Caco-2 (cell line): ENCODE measurements at regions not wholly inside any gene's neighbourhood (a gene's known extent, or its start where the extent isn't known, plus 50 kb on each side); places are given as distances from the start of the nearest gene placed in this dataset.

Experiments
- BruUV-seq: library from RNA; stranded (reverse); fragments of 400-500 nt; replicated peaks from 2 replicates; lab custom pipeline; 2021; lab: Mats Ljungman, UMichigan
- CTCF ChIA-PET: fragments of 300-600 bp; sonication (Branson Sonifier 250); formaldehyde crosslinking; loops from one replicate; lab custom pipeline; 2022; ENCODE audit warnings: antibody characterized with exemption; lab: Charles Lee
- POLR2A ChIA-PET: fragments of 300-600 bp; sonication (Branson Sonifier 250); formaldehyde crosslinking; loops from one replicate; lab custom pipeline; 2022; ENCODE audit warnings: antibody characterized with exemption; lab: Charles Lee
- DNase-seq, 2 experiments: peaks; one replicate each; pipeline versions ENCODE4 v3.0.0 to v3.0.0-alpha.2; 2020 to 2022
- H3K27me3 ChIP-seq: replicated peaks from 2 replicates; pipeline ENCODE4 v1.6.0; 2011; ENCODE audit warnings: low read length; ENCODE audit not compliant: control insufficient read depth, insufficient read depth
- H3K36me3 ChIP-seq: 2 replicates; pipeline ENCODE4 v1.5.1; 2011; ENCODE audit warnings: low read length; ENCODE audit not compliant: control insufficient read depth, insufficient read depth
- H3K4me1 ChIP-seq: fragments of 250-450 bp; sonication (Bioruptor Pico); 2 replicates; pipeline ENCODE4 v1.5.1; 2020; ENCODE audit warnings: mild to moderate bottlenecking
- H3K4me3 ChIP-seq: 2 replicates; pipeline ENCODE4 v1.5.1; 2011; ENCODE audit warnings: low read depth, mild to moderate bottlenecking, control low read depth, low read length
- H3K9me3 ChIP-seq: fragments of 250-450 bp; sonication (Bioruptor Pico); 2 replicates; pipeline ENCODE4 v1.5.1; 2020; ENCODE audit warnings: mild to moderate bottlenecking, moderate library complexity
- H3K27ac Mint-ChIP-seq: one replicate; pipeline ENCODE4 v1.8.0; 2022; ENCODE audit warnings: mixed read lengths; ENCODE audit not compliant: unreplicated experiment
- H3K27me3 Mint-ChIP-seq: one replicate; pipeline ENCODE4 v1.8.0; 2022; ENCODE audit warnings: mixed read lengths; ENCODE audit not compliant: insufficient read depth, unreplicated experiment
- H3K36me3 Mint-ChIP-seq: one replicate; pipeline ENCODE4 v1.8.0; 2022; ENCODE audit warnings: mild to moderate bottlenecking, mixed read lengths; ENCODE audit not compliant: insufficient read depth, unreplicated experiment
- H3K4me1 Mint-ChIP-seq: one replicate; pipeline ENCODE4 v1.8.0; 2022; ENCODE audit warnings: low read depth, mixed read lengths; ENCODE audit not compliant: unreplicated experiment
- H3K4me3 Mint-ChIP-seq: one replicate; pipeline ENCODE4 v1.8.0; 2022; ENCODE audit warnings: mild to moderate bottlenecking, moderate library complexity, mixed read lengths; ENCODE audit not compliant: unreplicated experiment
- H3K9me3 Mint-ChIP-seq: one replicate; pipeline ENCODE4 v1.8.0; 2022; ENCODE audit warnings: mixed read lengths; ENCODE audit not compliant: unreplicated experiment
- CTCF ChIP-seq, 2 experiments: fragments of 200-600 bp in 1 of 2; IDR thresholded peaks; 1 replicate in 1 of 2; 2 replicates in 1 of 2; pipeline versions ENCODE4 v1.5.1 to v1.8.0; 2011 to 2022; ENCODE audit warnings: antibody characterized with exemption in 1 of 2, control low read depth in 1 of 2, inconsistent platforms in 1 of 2, low read depth in 1 of 2, low read length in 1 of 2, mild to moderate bottlenecking in 1 of 2, moderate library complexity in 1 of 2; ENCODE audit not compliant: insufficient read depth in 1 of 2, severe bottlenecking in 1 of 2, unreplicated experiment in 1 of 2
- intact Hi-C: fragments of 100-400 bp; cut with micrococcal nuclease; formaldehyde crosslinking; loops from one replicate; pipeline ENCODE4 v1.10.0; 2022; ENCODE audit not compliant: unreplicated experiment

GRCh38 chr6:22801831-22802230 is 232.5 kb downstream of the HDGFL1 start:
- no peak for TF ChIP-seq CTCF (IDR thresholded peaks at IDR 0.05; ENCODE audit: insufficient read depth in 1 of 2, low read depth in 1 of 2, low read length in 1 of 2, severe bottlenecking in 1 of 2, unreplicated experiment in 1 of 2)
- Histone ChIP-seq H3K27me3 (no peaks in the 10 kb centered on the region), H3K4me1 (no peaks in the 10 kb centered on the region), H3K4me3 (no peak overlapping the region), H3K36me3 (no peaks in the 10 kb centered on the region), H3K9me3 (no peaks in the 10 kb centered on the region)
- POLR2A ChIA-PET = no interaction called here
- intact Hi-C loops = no loop called here
- Mint-ChIP-seq H3K27ac (no peak overlapping the region), H3K4me3 (no peak overlapping the region), H3K4me1 (no peaks in the 10 kb centered on the region), H3K27me3 (no peaks in the 10 kb centered on the region), H3K9me3 (peaks cover 23% of the 10 kb centered on the region), H3K36me3 (peaks cover 6% of the 10 kb centered on the region)
- CTCF ChIA-PET = no interaction called here
- BruUV-seq = no TSS peak
- no peak for DNase-seq

- Mint-ChIP-seq H3K9me3 (peaks cover 18% of the 10 kb centered on the region), H3K4me1 (peaks cover 6% of the 10 kb centered on the region), H3K36me3 (peaks cover 6% of the 10 kb centered on the region), H3K27me3 (no peaks in the 10 kb centered on the region), H3K27ac (no peak overlapping the region), H3K4me3 (no peak overlapping the region)
- H3K4me3 ChIP-seq = no peak overlapping the region
- H3K4me1 ChIP-seq = no peaks in the 10 kb centered on the region; the same call in 1 of the 2 replicates
- CTCF ChIA-PET = no interaction called here
- no peaks in the 10 kb centered on the region for H3K27me3 ChIP-seq
- no TSS peak for BruUV-seq
- no peak for TF ChIP-seq CTCF (IDR thresholded peaks at IDR 0.05; ENCODE audit: insufficient read depth in 1 of 2, low read depth in 1 of 2, low read length in 1 of 2, severe bottlenecking in 1 of 2, unreplicated experiment in 1 of 2)
- intact Hi-C loops = no loop called here
- no peak for DNase-seq
- no peaks in the 10 kb centered on the region for H3K36me3 ChIP-seq
- POLR2A ChIA-PET = no interaction called here
- no peaks in the 10 kb centered on the region for H3K9me3 ChIP-seq
These were observed 235.4 kb downstream of the HDGFL1 start for GRCh38 chr6:22804620-22805261.

- Mint-ChIP-seq H3K9me3 (peaks cover 15% of the 10 kb centered on the region), H3K4me3 (no peak overlapping the region), H3K27me3 (no peaks in the 10 kb centered on the region), H3K27ac (no peak overlapping the region), H3K36me3 (peaks cover 6% of the 10 kb centered on the region), H3K4me1 (peaks cover 6% of the 10 kb centered on the region)
- H3K9me3 ChIP-seq = no peaks in the 10 kb centered on the region
- intact Hi-C loops = no loop called here
- BruUV-seq = no TSS peak
- no peaks in the 10 kb centered on the region; the same call in 1 of the 2 replicates for H3K4me1 ChIP-seq
- no peaks in the 10 kb centered on the region for H3K36me3 ChIP-seq
- no peaks in the 10 kb centered on the region for H3K27me3 ChIP-seq
- no peak for TF ChIP-seq CTCF (IDR thresholded peaks at IDR 0.05; ENCODE audit: insufficient read depth in 1 of 2, low read depth in 1 of 2, low read length in 1 of 2, severe bottlenecking in 1 of 2, unreplicated experiment in 1 of 2)
- ChIA-PET CTCF (no interaction called here), POLR2A (no interaction called here)
- DNase-seq = no peak
- H3K4me3 ChIP-seq = no peak overlapping the region
These were observed 237.9 kb downstream of the HDGFL1 start for GRCh38 chr6:22807261-22807660.
